ENCODE measurements at regions not wholly inside any gene's neighbourhood (a gene's known extent, or its start where the extent isn't known, plus 50 kb on each side); places are given as distances from the start of the nearest gene placed in this dataset.
"Not testable (repeated sequence)": the region's sequence is repeated elsewhere in the genome, so short reads cannot be mapped to it uniquely, and the experiment has no call there.

- H3K4me3 ChIP-seq (replicated peaks in 1 of 2; ENCODE audit: low read depth in 2 of 2, low read length in 2 of 2), result no peak overlapping the region
- no peak for TF ChIP-seq CTCF (IDR thresholded peaks at IDR 0.05; ENCODE audit: low read depth, low read length)
- DNase-seq (ENCODE audit: low read depth in 2 of 2), result no peak
Measured at GRCh38 chr17:52995881-52996280, 826.8 kb upstream of the KIF2B start.

GRCh38 chr17:52995147-52995546 lies 827.6 kb upstream of the KIF2B start:
- TF ChIP-seq CTCF (IDR thresholded peaks at IDR 0.05; ENCODE audit: low read depth, low read length), result no peak
- no peak for DNase-seq (ENCODE audit: low read depth in 2 of 2)
- no peak overlapping the region for H3K4me3 ChIP-seq (replicated peaks in 1 of 2; ENCODE audit: low read depth in 2 of 2, low read length in 2 of 2)

GRCh38 chr17:52986056-52986662 lies 827.6 kb upstream of the CA10 start:
- TF ChIP-seq CTCF (IDR thresholded peaks at IDR 0.05; ENCODE audit: low read depth, low read length), result no peak
- DNase-seq (ENCODE audit: low read depth in 2 of 2), result no peak
- H3K4me3 ChIP-seq (replicated peaks in 1 of 2; ENCODE audit: low read depth in 2 of 2, low read length in 2 of 2), result no peak overlapping the region

- DNase-seq (ENCODE audit: low read depth in 2 of 2), result no peak
- H3K4me3 ChIP-seq (replicated peaks in 1 of 2; ENCODE audit: low read depth in 2 of 2, low read length in 2 of 2), result no peak overlapping the region
- no peak for TF ChIP-seq CTCF (IDR thresholded peaks at IDR 0.05; ENCODE audit: low read depth, low read length)
Measured at GRCh38 chr17:52982331-52982730, 823.8 kb upstream of the CA10 start.

GRCh38 chr17:52979921-52980320 lies 821.4 kb upstream of the CA10 start:
- TF ChIP-seq CTCF (IDR thresholded peaks at IDR 0.05; ENCODE audit: low read depth, low read length), result no peak

GRCh38 chr17:52965856-52966255 lies 807.3 kb upstream of the CA10 start:
- no peak for TF ChIP-seq CTCF (IDR thresholded peaks at IDR 0.05; ENCODE audit: low read depth, low read length)
- H3K4me3 ChIP-seq (replicated peaks in 1 of 2; ENCODE audit: low read depth in 2 of 2, low read length in 2 of 2), result no peak overlapping the region
- no peak for DNase-seq (ENCODE audit: low read depth in 2 of 2)

More at GRCh38 chr17:52979921-52980320, 821.4 kb upstream of the CA10 start:
- no peak for DNase-seq (ENCODE audit: low read depth in 2 of 2)
- no peak overlapping the region for H3K4me3 ChIP-seq (replicated peaks in 1 of 2; ENCODE audit: low read depth in 2 of 2, low read length in 2 of 2)

GRCh38 chr17:52961751-52962150 lies 803.2 kb upstream of the CA10 start:
- not testable (repeated sequence) for DNase-seq (ENCODE audit: low read depth in 2 of 2); H3K4me3 ChIP-seq (replicated peaks in 1 of 2; ENCODE audit: low read depth in 2 of 2, low read length in 2 of 2)

All from cardiac fibroblast (primary cell).